SK-N-SH (cell line): ENCODE measurements at regions not wholly inside any gene's neighbourhood (a gene's known extent, or its start where the extent isn't known, plus 50 kb on each side); places are given as distances from the start of the nearest gene placed in this dataset.

Source experiments
- CTCF ChIA-PET: fragments of 300-600, 350-600 bp; formaldehyde crosslinking; extraction: SDS; loops from one replicate; lab custom pipeline; 2021; lab: Yijun Ruan, JAX
- POLR2A ChIA-PET: fragments of 350-600 bp; sonication (Branson Sonifier 250); formaldehyde crosslinking; extraction: SDS; loops from one replicate; lab custom pipeline; 2020; ENCODE audit warnings: antibody characterized with exemption, inconsistent platforms; lab: Yijun Ruan, JAX
- DNase-seq: peaks from one replicate; pipeline ENCODE4 v3.0.0; 2012
- H2AFZ ChIP-seq: fragments of 200-600 bp; sonication (generic); 2 replicates; pipeline ENCODE4 v1.8.1; 2016; ENCODE audit warnings: antibody characterized with exemption, mild to moderate bottlenecking, low read depth
- H3F3A ChIP-seq: fragments of 200-600 bp; sonication (generic); replicated peaks from 2 replicates; pipeline ENCODE3; 2016; ENCODE audit warnings: antibody characterized with exemption, mild to moderate bottlenecking; ENCODE audit not compliant: insufficient read depth
- H3K27ac ChIP-seq, 2 experiments: fragments of 200-500 bp in 1 of 2; fragments of 200-600 bp in 1 of 2; sonication (Bioruptor generic) in 1 of 2; sonication (generic), shearing (Covaris generic) in 1 of 2; 2 replicates each; pipeline versions ENCODE4 v1.5.1 to v1.6.1; 2014 to 2016; ENCODE audit warnings: low read depth in 2 of 2, inconsistent platforms in 1 of 2, low read length in 1 of 2, mild to moderate bottlenecking in 1 of 2, mixed read lengths in 1 of 2
- H3K27me3 ChIP-seq: fragments of 200-600 bp; sonication (generic), shearing (Covaris generic); 2 replicates; pipeline ENCODE4 v1.6.1; 2016; ENCODE audit warnings: mixed run types; ENCODE audit not compliant: insufficient read depth
- H3K36me3 ChIP-seq, 2 experiments: fragments of 200-500 bp in 1 of 2; fragments of 200-600 bp in 1 of 2; sonication (Bioruptor generic) in 1 of 2; sonication (generic) in 1 of 2; replicated peaks in 1 of 2; 2 replicates each; pipeline versions ENCODE3 to v1.5.1; 2014 to 2016; ENCODE audit warnings: low read length in 1 of 2, mild to moderate bottlenecking in 1 of 2; ENCODE audit not compliant: insufficient read depth in 2 of 2, control insufficient read depth in 1 of 2
- H3K4me1 ChIP-seq, 2 experiments: fragments of 200-500 bp in 1 of 2; fragments of 200-600 bp in 1 of 2; sonication (Bioruptor generic) in 1 of 2; sonication (generic), shearing (Covaris generic) in 1 of 2; 2 replicates each; pipeline versions ENCODE4 v1.5.1 to v1.6.1; 2014 to 2016; ENCODE audit warnings: low read depth in 1 of 2, low read length in 1 of 2, mixed run types in 1 of 2; ENCODE audit not compliant: insufficient read depth in 2 of 2, control insufficient read depth in 1 of 2
- H3K4me2 ChIP-seq: fragments of 200-600 bp; sonication (generic), shearing (Covaris generic); 2 replicates; pipeline ENCODE4 v1.6.1; 2017; ENCODE audit warnings: mixed run types
- H3K4me3 ChIP-seq, 2 experiments: fragments of 200-500 bp in 1 of 2; fragments of 200-600 bp in 1 of 2; sonication (Bioruptor generic) in 1 of 2; sonication (generic), shearing (Covaris generic) in 1 of 2; 2 replicates each; pipeline versions ENCODE4 v1.5.1 to v1.8.1; 2014 to 2016; ENCODE audit warnings: low read depth in 2 of 2, inconsistent platforms in 1 of 2, low read length in 1 of 2, mild to moderate bottlenecking in 1 of 2, mixed read lengths in 1 of 2, moderate library complexity in 1 of 2
- H3K79me2 ChIP-seq: fragments of 200-600 bp; sonication (generic); 2 replicates; pipeline ENCODE4 v1.8.1; 2017; ENCODE audit warnings: mild to moderate bottlenecking; ENCODE audit not compliant: insufficient read depth
- H3K9ac ChIP-seq: fragments of 200-600 bp; sonication (generic); 2 replicates; pipeline ENCODE4 v1.6.1; 2017; ENCODE audit warnings: mixed run types
- H3K9me2 ChIP-seq: fragments of 200-600 bp; sonication (generic); 2 replicates; pipeline ENCODE4 v1.6.1; 2017; ENCODE audit warnings: mixed run types
- H3K9me3 ChIP-seq: fragments of 200-600 bp; sonication (generic); 2 replicates; pipeline ENCODE4 v1.6.1; 2017; ENCODE audit warnings: mixed run types, mild to moderate bottlenecking, moderate library complexity
- H4K20me1 ChIP-seq: fragments of 200-600 bp; sonication (generic); 2 replicates; pipeline ENCODE4 v1.6.1; 2017; ENCODE audit warnings: mild to moderate bottlenecking, mixed run types; ENCODE audit not compliant: insufficient read depth
- CTCF ChIP-seq: fragments of 200-600 bp; sonication (generic); IDR thresholded peaks from 2 replicates; pipeline ENCODE4 v1.6.1; 2017; ENCODE audit warnings: antibody characterized with exemption, mild to moderate bottlenecking, moderate library complexity
- EP300 ChIP-seq, 2 experiments: IDR thresholded peaks; 2 replicates each; pipeline versions ENCODE4 v1.4.0 to v1.6.1; 2012; ENCODE audit warnings: borderline replicate concordance in 1 of 2, low read depth in 1 of 2, low read length in 1 of 2
- EZH2phosphoT487 ChIP-seq: fragments of 200-600 bp; sonication (generic); IDR thresholded peaks from 2 replicates; pipeline ENCODE4 v1.6.1; 2017; ENCODE audit warnings: low read depth, mixed run types, mild to moderate bottlenecking, antibody characterized with exemption, moderate library complexity, borderline replicate concordance
- FOXJ3 ChIP-seq: sonication (generic); formaldehyde crosslinking; IDR thresholded peaks from 2 replicates; pipeline ENCODE4 v1.5.1; 2020; ENCODE audit warnings: mild to moderate bottlenecking, missing genetic modification reagents
- FOXM1 ChIP-seq: IDR thresholded peaks from 2 replicates; pipeline ENCODE4 v1.4.0; 2012; ENCODE audit warnings: low read depth, mild to moderate bottlenecking
- GABPA ChIP-seq: IDR thresholded peaks from 2 replicates; pipeline ENCODE4 v1.4.0; 2012; ENCODE audit warnings: low read depth, mild to moderate bottlenecking
- GATA2 ChIP-seq: sonication (generic); formaldehyde crosslinking; IDR thresholded peaks from 2 replicates; pipeline ENCODE4 v1.5.0; 2020; ENCODE audit warnings: mild to moderate bottlenecking, missing genetic modification reagents
- IRF3 ChIP-seq: fragments of 150-350 bp; IDR thresholded peaks from 2 replicates; pipeline ENCODE4 v1.6.1; 2016; ENCODE audit warnings: mild to moderate bottlenecking, low read depth, low read length
- MEF2A ChIP-seq: IDR thresholded peaks from 2 replicates; pipeline ENCODE4 v1.4.0; 2012; ENCODE audit warnings: low read depth, borderline replicate concordance
- NFIC ChIP-seq: IDR thresholded peaks from 2 replicates; pipeline ENCODE4 v1.4.0; 2012; ENCODE audit warnings: borderline replicate concordance
- NRF1 ChIP-seq: IDR thresholded peaks from 2 replicates; pipeline ENCODE4 v1.6.1; 2012; ENCODE audit warnings: low read depth, mild to moderate bottlenecking, low read length
- RFX5 ChIP-seq: IDR thresholded peaks from 2 replicates; pipeline ENCODE4 v1.6.1; 2012; ENCODE audit warnings: mild to moderate bottlenecking, improper control_type of control experiment, low read length
- RXRA ChIP-seq: IDR thresholded peaks from 2 replicates; pipeline ENCODE4 v1.4.0; 2012; ENCODE audit warnings: low read depth, mild to moderate bottlenecking, borderline replicate concordance
- SIN3A ChIP-seq: IDR thresholded peaks from 2 replicates; pipeline ENCODE4 v1.6.1; 2012; ENCODE audit warnings: low read depth, mild to moderate bottlenecking, low read length, moderate library complexity, borderline replicate concordance
- SMC3 ChIP-seq: IDR thresholded peaks from 2 replicates; pipeline ENCODE4 v1.6.1; 2012; ENCODE audit warnings: low read depth, low read length, improper control_type of control experiment
- TAF1 ChIP-seq: IDR thresholded peaks from 2 replicates; pipeline ENCODE4 v1.6.1; 2012; ENCODE audit warnings: low read depth, mild to moderate bottlenecking, low read length, moderate library complexity, borderline replicate concordance
- TCF12 ChIP-seq: IDR thresholded peaks from 2 replicates; pipeline ENCODE4 v1.4.0; 2012
- TEAD4 ChIP-seq: IDR thresholded peaks from 2 replicates; pipeline ENCODE4 v1.4.0; 2012; ENCODE audit warnings: mild to moderate bottlenecking, borderline replicate concordance; ENCODE audit not compliant: insufficient read depth
- USF1 ChIP-seq: IDR thresholded peaks from 2 replicates; pipeline ENCODE4 v1.4.0; 2012; ENCODE audit warnings: low read depth, borderline replicate concordance
- USF2 ChIP-seq: fragments of 150-350 bp; IDR thresholded peaks from 2 replicates; pipeline ENCODE4 v1.6.1; 2017; ENCODE audit warnings: antibody characterized with exemption, low read length, low read depth, borderline replicate concordance
- YY1 ChIP-seq: IDR thresholded peaks from 2 replicates; pipeline ENCODE4 v1.4.0; 2012; ENCODE audit warnings: low read depth, mild to moderate bottlenecking
- ZBTB33 ChIP-seq: IDR thresholded peaks from 2 replicates; pipeline ENCODE4 v1.4.0; 2012; ENCODE audit warnings: low read depth, borderline replicate concordance
- WGBS: methylation state at CpG from one replicate; pipeline ENCODE4 v1.1.6; 2017; ENCODE audit warnings: low lambda C conversion rate; 5-methylcytosine and 5-hydroxymethylcytosine counted together
- TF ChIP-seq, protein P1 (sequence below): IDR thresholded peaks from 2 replicates; pipeline ENCODE4; 2012
- TF ChIP-seq, protein P2 (sequence below): IDR thresholded peaks from 2 replicates; pipeline ENCODE4 v1.4.0; 2012; ENCODE audit warnings: low read depth

DNA sequence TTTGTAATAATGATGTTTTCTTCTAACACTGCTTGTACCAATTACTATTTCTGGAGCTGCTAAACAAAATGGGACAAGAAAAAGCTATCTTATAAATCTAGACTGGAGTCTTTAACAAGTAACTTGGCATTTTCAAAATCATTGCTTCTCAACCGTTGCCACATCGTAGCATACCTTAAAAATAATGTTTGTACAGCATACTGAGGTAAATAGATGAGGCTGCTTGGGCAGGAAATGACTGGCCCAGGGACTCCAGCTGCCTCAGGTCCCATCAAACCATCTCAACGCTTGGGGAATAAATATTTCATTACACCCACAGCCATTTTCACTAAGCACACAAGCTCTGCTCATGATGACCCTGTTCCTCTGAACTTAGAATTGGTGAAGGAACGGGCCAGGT, 115.1 kb downstream of the SPANXA1 start (continued):
- TF ChIP-seq IRF3 (no peak), USF2 (no peak), FOXJ3 (CRISPR knock-in tag) (no peak)

DNA sequence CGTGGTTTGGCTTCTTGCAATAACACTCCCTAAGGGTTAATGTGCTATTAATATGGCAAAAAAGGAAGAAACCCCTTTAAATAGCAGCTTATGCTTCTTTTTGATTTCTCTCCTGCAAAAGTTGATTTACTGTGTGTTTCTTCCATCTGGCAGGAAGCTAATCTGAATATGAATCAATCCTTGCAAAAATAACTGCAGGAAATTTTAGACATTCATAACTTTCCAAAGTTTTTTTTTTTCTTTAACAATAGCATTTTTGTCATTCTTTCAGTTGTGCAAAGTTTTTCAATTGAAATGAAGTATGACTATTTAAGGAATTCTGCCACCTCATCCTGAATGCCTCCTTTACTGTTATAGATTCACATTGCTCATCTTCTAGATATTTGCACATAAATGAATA, 115.6 kb downstream of the SPANXA1 start:
- DNase-seq = no peak
- no peaks in the 10 kb centered on the region for H3K9me3 ChIP-seq
- H3K36me3 ChIP-seq = no peaks in the 10 kb centered on the region
- H3K79me2 ChIP-seq = no peaks in the 10 kb centered on the region
- peak overlapping the region in 1 of 2 experiments; percentile 24; a peak in 2 of 4 replicates for H3K4me3 ChIP-seq
- H3F3A ChIP-seq = peaks cover 23% of the 10 kb centered on the region
- peak overlapping the region in 1 of 2 experiments; percentile 64; a peak in 2 of 4 replicates for H3K27ac ChIP-seq
- H3K9me2 ChIP-seq = no peaks in the 10 kb centered on the region
- no peaks in the 10 kb centered on the region; a peak in 1 of 4 replicates for H3K4me1 ChIP-seq
- H2AFZ ChIP-seq = no peak overlapping the region
- H3K4me2 ChIP-seq = peak overlapping the region; percentile 46
- no peaks in the 10 kb centered on the region for H3K27me3 ChIP-seq
- CTCF ChIA-PET = no interaction called here
- no peak overlapping the region for H3K9ac ChIP-seq
- 4% methylated on average over 1 of the region's 1 CpG for WGBS
- H4K20me1 ChIP-seq = no peaks in the 10 kb centered on the region
- POLR2A ChIA-PET = no interaction called here
- TF ChIP-seq SMC3 (no peak), SIN3A (no peak), EZH2phosphoT487 (no peak), NRF1 (no peak), CTCF (no peak), RFX5 (no peak), USF1 (no peak), TAF1 (no peak), GABPA (no peak), FOXJ3 (CRISPR knock-in tag) (no peak), ZBTB33 (no peak), TEAD4 (peak; percentile 93), TCF12 (peak; percentile 79), EP300 (IDR thresholded peaks at IDR 0.05; ENCODE audit: borderline replicate concordance in 1 of 2, low read depth in 1 of 2, low read length in 1 of 2) (peak in 1 of 2 experiments; percentile 86; a peak in 2 of 4 replicates), RXRA (no peak), YY1 (no peak), NFIC (no peak; the same call in none of the 2 replicates), FOXM1 (peak; percentile 43; the same call in 1 of the 2 replicates), MEF2A (peak; percentile 80), GATA2 (no peak)
- TF ChIP-seq, protein P1, sequence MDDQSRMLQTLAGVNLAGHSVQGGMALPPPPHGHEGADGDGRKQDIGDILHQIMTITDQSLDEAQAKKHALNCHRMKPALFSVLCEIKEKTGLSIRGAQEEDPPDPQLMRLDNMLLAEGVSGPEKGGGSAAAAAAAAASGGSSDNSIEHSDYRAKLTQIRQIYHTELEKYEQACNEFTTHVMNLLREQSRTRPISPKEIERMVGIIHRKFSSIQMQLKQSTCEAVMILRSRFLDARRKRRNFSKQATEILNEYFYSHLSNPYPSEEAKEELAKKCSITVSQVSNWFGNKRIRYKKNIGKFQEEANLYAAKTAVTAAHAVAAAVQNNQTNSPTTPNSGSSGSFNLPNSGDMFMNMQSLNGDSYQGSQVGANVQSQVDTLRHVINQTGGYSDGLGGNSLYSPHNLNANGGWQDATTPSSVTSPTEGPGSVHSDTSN = peak; percentile 77
- TF ChIP-seq, protein P2, sequence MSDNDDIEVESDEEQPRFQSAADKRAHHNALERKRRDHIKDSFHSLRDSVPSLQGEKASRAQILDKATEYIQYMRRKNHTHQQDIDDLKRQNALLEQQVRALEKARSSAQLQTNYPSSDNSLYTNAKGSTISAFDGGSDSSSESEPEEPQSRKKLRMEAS = no peak
